GM03348 (cell line): ENCODE measurements at regions not wholly inside any gene's neighbourhood (a gene's known extent, or its start where the extent isn't known, plus 50 kb on each side); places are given as distances from the start of the nearest gene placed in this dataset.
"Not testable (repeated sequence)": the region's sequence is repeated elsewhere in the genome, so short reads cannot be mapped to it uniquely, and the experiment has no call there.

Experiments
- DNase-seq: peaks from one replicate; pipeline ENCODE4 v3.0.0; 2012; ENCODE audit warnings: low spot score

GRCh38 chr2:219726916-219727315, 99.5 kb downstream of the SLC4A3 start:
- no peak for DNase-seq

- peak; percentile 33 for DNase-seq
Measured at GRCh38 chr2:219727771-219728429, 100.5 kb downstream of the SLC4A3 start.

- no peak for DNase-seq
Measured at GRCh38 chr2:219728991-219729487, 101.6 kb downstream of the SLC4A3 start.

- DNase-seq: no peak
Measured at GRCh38 chr2:219731173-219731572, 103.7 kb downstream of the SLC4A3 start.

GRCh38 chr2:219733106-219733505, 105.7 kb downstream of the SLC4A3 start:
- no peak for DNase-seq

GRCh38 chr2:219733746-219734145, 106.3 kb downstream of the SLC4A3 start:
- DNase-seq: no peak

GRCh38 chr2:219736209-219736608, 108.8 kb downstream of the SLC4A3 start:
- DNase-seq: peak; percentile 78

GRCh38 chr2:219737270-219737691, 109.9 kb downstream of the SLC4A3 start:
- peak; percentile 28 for DNase-seq

- peak; percentile 37 for DNase-seq
Measured at GRCh38 chr2:219739066-219739465, 111.6 kb downstream of the SLC4A3 start.

GRCh38 chr2:219739866-219740440, 112.5 kb downstream of the SLC4A3 start:
- DNase-seq: no peak

- no peak for DNase-seq
Measured at GRCh38 chr2:219743548-219743947, 116.1 kb downstream of the SLC4A3 start.

- no peak for DNase-seq
Measured at GRCh38 chr2:219744066-219744465, 116.6 kb downstream of the SLC4A3 start.

- DNase-seq: no peak
Measured at GRCh38 chr2:219744600-219744999, 117.2 kb downstream of the SLC4A3 start.

- no peak for DNase-seq
Measured at GRCh38 chr2:219747637-219748036, 120.2 kb downstream of the SLC4A3 start.

GRCh38 chr2:219748671-219749570, 121.5 kb downstream of the SLC4A3 start:
- DNase-seq: no peak

- DNase-seq: not testable (repeated sequence)
Measured at GRCh38 chr2:219751121-219751520, 123.7 kb downstream of the SLC4A3 start.

GRCh38 chr2:219752726-219753125, 125.3 kb downstream of the SLC4A3 start:
- no peak for DNase-seq

- DNase-seq: no peak
Measured at GRCh38 chr2:219758907-219759680, 131.7 kb downstream of the SLC4A3 start.

- DNase-seq: no peak
Measured at GRCh38 chr2:219759801-219760200, 132.4 kb downstream of the SLC4A3 start.

GRCh38 chr2:219765231-219765911, 137.9 kb downstream of the SLC4A3 start:
- DNase-seq: no peak

- DNase-seq: no peak
Measured at GRCh38 chr2:219766658-219767057, 139.2 kb downstream of the SLC4A3 start.
